Adrenal gland (tissue), 9 donors: ENCODE measurements at regions not wholly inside any gene's neighbourhood (a gene's known extent, or its start where the extent isn't known, plus 50 kb on each side); places are given as distances from the start of the nearest gene placed in this dataset.

Experiments used
- DNase-seq, 7 donors: peaks; one replicate each; pipeline ENCODE4 v3.0.0-alpha.2; 2019 to 2020
- H3K27ac ChIP-seq, 5 donors: fragments of 200-600 bp; sonication (generic) in 4 of 5; 1 replicate in 3 of 5; 2 replicates in 2 of 5; pipeline versions ENCODE4 v1.5.1 to v1.8.0; 2016 to 2020; ENCODE audit warnings: mild to moderate bottlenecking in 1 of 5
- H3K27me3 ChIP-seq: fragments of 200-600 bp; 2 replicates; pipeline ENCODE4 v1.8.0; 2021
- H3K36me3 ChIP-seq, 2 donors: fragments of 200-600 bp; replicated peaks in 1 of 2; 1 replicate in 1 of 2; 2 replicates in 1 of 2; pipeline versions ENCODE4 v1.5.1 to v1.8.0; 2018 to 2022
- H3K4me1 ChIP-seq, 2 donors: fragments of 200-600 bp; replicated peaks in 1 of 2; 1 replicate in 1 of 2; 2 replicates in 1 of 2; pipeline versions ENCODE4 v1.5.1 to v1.8.0; 2018 to 2021
- H3K4me3 ChIP-seq, 4 donors: fragments of 200-600 bp; sonication (generic) in 3 of 4; one replicate each; pipeline ENCODE4 v1.5.1; 2016 to 2018
- H3K9me3 ChIP-seq, 3 donors: fragments of 200-600 bp; sonication (generic) in 1 of 3; replicated peaks in 1 of 3; 1 replicate in 2 of 3; 2 replicates in 1 of 3; pipeline versions ENCODE4 v1.5.1 to v1.8.0; 2016 to 2021
- CTCF ChIP-seq, 6 experiments: fragments of 450-650 bp in 4 of 6; fragments of 200-600 bp in 2 of 6; sonication (generic) in 1 of 6; IDR thresholded peaks; 1 replicate in 5 of 6; 2 replicates in 1 of 6; pipeline versions ENCODE4 v1.5.1 to v1.8.0; 2016 to 2021; ENCODE audit warnings: antibody characterized with exemption in 6 of 6, mild to moderate bottlenecking in 2 of 6, moderate library complexity in 1 of 6
- POLR2A ChIP-seq, 2 donors: fragments of 450-650 bp; IDR thresholded peaks; one replicate each; pipeline ENCODE4 v1.6.1; 2017; ENCODE audit warnings: antibody characterized with exemption in 2 of 2, mild to moderate bottlenecking in 2 of 2, moderate library complexity in 1 of 2
- WGBS, 4 donors: extraction: QIAGEN DNeasy Blood & Tissue Kit in 2 of 4; methylation state at CpG; one replicate each; pipeline versions ENCODE4 v1.1.5 to v1.1.7; 2013 to 2017; 5-methylcytosine and 5-hydroxymethylcytosine counted together
- intact Hi-C, 2 donors: fragments of 100-400 bp; cut with DNase I; formaldehyde crosslinking; loops; one replicate each; pipeline versions ENCODE4 v1.14.1 to v1.15.0; 2022 to 2023
- donor health status: healthy with polysubstance abuse.
- donor health status: Bipolar disorder and iron deficiency.
- donor health status: DM: yes; HTN: yes; CAD: no.
- donor health status: DM: no; HTN: no; CAD: no.
- donor health status: DM: no; HTN: no; CAD: no.

- no peaks in the 10 kb centered on the region for H3K9me3 ChIP-seq
- no peaks in the 10 kb centered on the region for H3K4me1 ChIP-seq
- no peak overlapping the region for H3K4me3 ChIP-seq
- H3K27ac ChIP-seq: no peak overlapping the region
- whole genome bisulfite sequencing, 4 donors: 75 to 82% (median 77%) methylated on average over 10 of the region's 10 CpGs
- TF ChIP-seq CTCF (IDR thresholded peaks at IDR 0.05) (no peak), POLR2A (IDR thresholded peaks at IDR 0.05) (no peak)
- H3K27me3 ChIP-seq: no peaks in the 10 kb centered on the region
- intact Hi-C loops: no loop called here
- no peak for DNase-seq
- no peaks in the 10 kb centered on the region for H3K36me3 ChIP-seq
Measured at GRCh38 chr2:21228041-21228895, 104.5 kb downstream of the TDRD15 start.

- Histone ChIP-seq H3K9me3 (no peaks in the 10 kb centered on the region), H3K27me3 (no peaks in the 10 kb centered on the region), H3K36me3 (no peaks in the 10 kb centered on the region), H3K4me1 (no peaks in the 10 kb centered on the region), H3K27ac (no peak overlapping the region), H3K4me3 (no peak overlapping the region)
- intact Hi-C loops: no loop called here
- no peak for DNase-seq
- WGBS, 4 donors: 87 to 100% (median 87%) methylated on average over 1 of the region's 1 CpG
- TF ChIP-seq POLR2A (IDR thresholded peaks at IDR 0.05) (no peak), CTCF (IDR thresholded peaks at IDR 0.05) (no peak)
Measured at GRCh38 chr2:21229302-21229701, 105.5 kb downstream of the TDRD15 start.

GRCh38 chr2:21230140-21230539, 106.4 kb downstream of the TDRD15 start:
- TF ChIP-seq POLR2A (IDR thresholded peaks at IDR 0.05) (no peak), CTCF (IDR thresholded peaks at IDR 0.05) (no peak)
- Histone ChIP-seq H3K36me3 (no peaks in the 10 kb centered on the region), H3K4me3 (no peak overlapping the region), H3K9me3 (no peaks in the 10 kb centered on the region), H3K27ac (no peak overlapping the region), H3K4me1 (no peaks in the 10 kb centered on the region), H3K27me3 (no peaks in the 10 kb centered on the region)
- no peak for DNase-seq
- intact Hi-C loops: no loop called here
- 83 to 89% (median 83%) methylated on average over 1 of the region's 1 CpG for WGBS, 4 donors

GRCh38 chr2:21231985-21232384, 108.2 kb downstream of the TDRD15 start:
- TF ChIP-seq POLR2A (IDR thresholded peaks at IDR 0.05) (no peak), CTCF (IDR thresholded peaks at IDR 0.05) (no peak)
- Histone ChIP-seq H3K4me3 (no peak overlapping the region), H3K36me3 (no peaks in the 10 kb centered on the region), H3K27ac (no peak overlapping the region), H3K9me3 (no peaks in the 10 kb centered on the region), H3K27me3 (no peaks in the 10 kb centered on the region), H3K4me1 (no peaks in the 10 kb centered on the region)
- intact Hi-C loops: no loop called here
- no peak for DNase-seq
